ENCODE measurements at regions not wholly inside any gene's neighbourhood (a gene's known extent, or its start where the extent isn't known, plus 50 kb on each side); places are given as distances from the start of the nearest gene placed in this dataset.

DNA sequence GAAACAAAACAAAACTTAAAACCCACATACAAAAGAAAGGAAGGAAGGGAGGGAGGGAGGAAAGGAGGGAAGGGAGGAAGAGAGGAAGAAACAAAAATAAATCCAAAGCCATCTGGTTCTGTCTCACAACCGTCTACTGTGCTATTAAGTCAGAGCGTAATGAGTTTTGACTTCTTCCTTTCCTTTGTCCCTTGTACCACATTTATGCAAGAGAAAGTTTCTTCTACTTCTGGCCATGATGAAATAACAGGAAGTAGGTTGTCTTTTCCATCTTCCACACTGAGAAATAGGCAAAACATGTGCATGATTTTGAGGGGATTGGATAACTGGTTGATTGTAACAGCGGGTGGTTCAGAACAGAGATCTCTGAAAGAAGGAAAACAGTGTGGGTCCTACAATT is 121.4 kb downstream of the CTAGE1 start:
- Histone ChIP-seq H3K4me2 (ENCODE audit: low read length) (no peak overlapping the region), H3K9me3 (ENCODE audit: low read length) (no peaks in the 10 kb centered on the region), H3K27ac (ENCODE audit: low read length) (no peak overlapping the region), H3K9me2 (ENCODE audit: insufficient read depth, low read length) (no peaks in the 10 kb centered on the region), H4K20me1 (ENCODE audit: insufficient read depth) (no peaks in the 10 kb centered on the region), H3F3A (ENCODE audit: insufficient read depth, low read length, poor library complexity, severe bottlenecking) (no peaks in the 10 kb centered on the region), H3K9ac (ENCODE audit: low read length) (no peak overlapping the region), H3K27me3 (ENCODE audit: insufficient read depth, low read depth, low read length) (no peaks in the 10 kb centered on the region), H3K36me3 (ENCODE audit: insufficient read depth, low read length) (no peaks in the 10 kb centered on the region), H3K4me3 (ENCODE audit: low read length) (no peak overlapping the region), H3K79me2 (replicated peaks; ENCODE audit: insufficient read depth, low read length) (no peaks in the 10 kb centered on the region), H2AFZ (ENCODE audit: low read depth, low read length) (no peak overlapping the region)
- TF ChIP-seq RAD21 (conservative IDR thresholded peaks at IDR 0.05) (no peak), TAF1 (IDR thresholded peaks at IDR 0.05; ENCODE audit: low read depth) (no peak), SMC3 (conservative IDR thresholded peaks at IDR 0.05; ENCODE audit: poor library complexity) (no peak), POLR2AphosphoS5 (IDR thresholded peaks at IDR 0.05) (no peak), EP300 (conservative IDR thresholded peaks at IDR 0.05; ENCODE audit: poor library complexity, severe bottlenecking) (no peak), EZH2 (IDR thresholded peaks at IDR 0.05; ENCODE audit: borderline replicate concordance, insufficient read depth, low read length, poor library complexity, severe bottlenecking) (no peak), MXI1 (conservative IDR thresholded peaks at IDR 0.05; ENCODE audit: poor library complexity, severe bottlenecking) (no peak)
- TF ChIP-seq, protein P1, sequence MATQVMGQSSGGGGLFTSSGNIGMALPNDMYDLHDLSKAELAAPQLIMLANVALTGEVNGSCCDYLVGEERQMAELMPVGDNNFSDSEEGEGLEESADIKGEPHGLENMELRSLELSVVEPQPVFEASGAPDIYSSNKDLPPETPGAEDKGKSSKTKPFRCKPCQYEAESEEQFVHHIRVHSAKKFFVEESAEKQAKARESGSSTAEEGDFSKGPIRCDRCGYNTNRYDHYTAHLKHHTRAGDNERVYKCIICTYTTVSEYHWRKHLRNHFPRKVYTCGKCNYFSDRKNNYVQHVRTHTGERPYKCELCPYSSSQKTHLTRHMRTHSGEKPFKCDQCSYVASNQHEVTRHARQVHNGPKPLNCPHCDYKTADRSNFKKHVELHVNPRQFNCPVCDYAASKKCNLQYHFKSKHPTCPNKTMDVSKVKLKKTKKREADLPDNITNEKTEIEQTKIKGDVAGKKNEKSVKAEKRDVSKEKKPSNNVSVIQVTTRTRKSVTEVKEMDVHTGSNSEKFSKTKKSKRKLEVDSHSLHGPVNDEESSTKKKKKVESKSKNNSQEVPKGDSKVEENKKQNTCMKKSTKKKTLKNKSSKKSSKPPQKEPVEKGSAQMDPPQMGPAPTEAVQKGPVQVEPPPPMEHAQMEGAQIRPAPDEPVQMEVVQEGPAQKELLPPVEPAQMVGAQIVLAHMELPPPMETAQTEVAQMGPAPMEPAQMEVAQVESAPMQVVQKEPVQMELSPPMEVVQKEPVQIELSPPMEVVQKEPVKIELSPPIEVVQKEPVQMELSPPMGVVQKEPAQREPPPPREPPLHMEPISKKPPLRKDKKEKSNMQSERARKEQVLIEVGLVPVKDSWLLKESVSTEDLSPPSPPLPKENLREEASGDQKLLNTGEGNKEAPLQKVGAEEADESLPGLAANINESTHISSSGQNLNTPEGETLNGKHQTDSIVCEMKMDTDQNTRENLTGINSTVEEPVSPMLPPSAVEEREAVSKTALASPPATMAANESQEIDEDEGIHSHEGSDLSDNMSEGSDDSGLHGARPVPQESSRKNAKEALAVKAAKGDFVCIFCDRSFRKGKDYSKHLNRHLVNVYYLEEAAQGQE (IDR thresholded peaks at IDR 0.05; ENCODE audit: borderline replicate concordance), result no peak
- TF ChIP-seq, protein P2, sequence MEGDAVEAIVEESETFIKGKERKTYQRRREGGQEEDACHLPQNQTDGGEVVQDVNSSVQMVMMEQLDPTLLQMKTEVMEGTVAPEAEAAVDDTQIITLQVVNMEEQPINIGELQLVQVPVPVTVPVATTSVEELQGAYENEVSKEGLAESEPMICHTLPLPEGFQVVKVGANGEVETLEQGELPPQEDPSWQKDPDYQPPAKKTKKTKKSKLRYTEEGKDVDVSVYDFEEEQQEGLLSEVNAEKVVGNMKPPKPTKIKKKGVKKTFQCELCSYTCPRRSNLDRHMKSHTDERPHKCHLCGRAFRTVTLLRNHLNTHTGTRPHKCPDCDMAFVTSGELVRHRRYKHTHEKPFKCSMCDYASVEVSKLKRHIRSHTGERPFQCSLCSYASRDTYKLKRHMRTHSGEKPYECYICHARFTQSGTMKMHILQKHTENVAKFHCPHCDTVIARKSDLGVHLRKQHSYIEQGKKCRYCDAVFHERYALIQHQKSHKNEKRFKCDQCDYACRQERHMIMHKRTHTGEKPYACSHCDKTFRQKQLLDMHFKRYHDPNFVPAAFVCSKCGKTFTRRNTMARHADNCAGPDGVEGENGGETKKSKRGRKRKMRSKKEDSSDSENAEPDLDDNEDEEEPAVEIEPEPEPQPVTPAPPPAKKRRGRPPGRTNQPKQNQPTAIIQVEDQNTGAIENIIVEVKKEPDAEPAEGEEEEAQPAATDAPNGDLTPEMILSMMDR (IDR thresholded peaks at IDR 0.05; ENCODE audit: poor library complexity, severe bottlenecking), result no peak

DNA sequence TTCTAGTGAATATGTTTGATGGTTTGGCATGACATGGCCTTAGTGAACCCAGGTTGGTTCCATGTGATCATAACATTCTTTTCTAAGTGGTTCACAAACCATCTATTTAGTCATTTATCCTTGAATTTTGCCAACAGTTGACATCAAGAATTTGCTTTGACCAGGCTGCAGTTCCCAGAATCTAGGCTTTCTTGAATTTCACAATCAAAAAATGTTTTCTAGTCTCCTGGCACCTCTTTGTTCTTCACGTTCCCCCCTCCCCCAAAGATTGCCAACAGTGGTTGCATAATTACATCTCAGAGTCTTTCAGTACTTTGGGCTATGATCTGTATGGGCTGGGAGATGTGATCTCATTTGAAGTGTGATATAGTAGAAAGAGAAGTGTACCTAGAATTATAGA is 124.0 kb downstream of the GATA6 start:
- TF ChIP-seq, protein P2 (IDR thresholded peaks at IDR 0.05; ENCODE audit: poor library complexity, severe bottlenecking), result no peak
- TF ChIP-seq SMC3 (conservative IDR thresholded peaks at IDR 0.05; ENCODE audit: poor library complexity) (no peak), MXI1 (conservative IDR thresholded peaks at IDR 0.05; ENCODE audit: poor library complexity, severe bottlenecking) (no peak), POLR2AphosphoS5 (IDR thresholded peaks at IDR 0.05) (no peak), EZH2 (IDR thresholded peaks at IDR 0.05; ENCODE audit: borderline replicate concordance, insufficient read depth, low read length, poor library complexity, severe bottlenecking) (no peak), EP300 (conservative IDR thresholded peaks at IDR 0.05; ENCODE audit: poor library complexity, severe bottlenecking) (no peak), TAF1 (IDR thresholded peaks at IDR 0.05; ENCODE audit: low read depth) (no peak), RAD21 (conservative IDR thresholded peaks at IDR 0.05) (no peak)
- TF ChIP-seq, protein P1 (IDR thresholded peaks at IDR 0.05; ENCODE audit: borderline replicate concordance), result no peak
- no peak overlapping the region for H3K27ac ChIP-seq (ENCODE audit: low read length)
- no peak overlapping the region for H3K4me3 ChIP-seq (ENCODE audit: low read length)
- H4K20me1 ChIP-seq (ENCODE audit: insufficient read depth), result no peaks in the 10 kb centered on the region
- no peaks in the 10 kb centered on the region for H3F3A ChIP-seq (ENCODE audit: insufficient read depth, low read length, poor library complexity, severe bottlenecking)
- H3K9ac ChIP-seq (ENCODE audit: low read length), result no peak overlapping the region
- H3K9me2 ChIP-seq (ENCODE audit: insufficient read depth, low read length), result no peaks in the 10 kb centered on the region
- H2AFZ ChIP-seq (ENCODE audit: low read depth, low read length), result no peak overlapping the region
- no peaks in the 10 kb centered on the region for H3K79me2 ChIP-seq (replicated peaks; ENCODE audit: insufficient read depth, low read length)
- H3K9me3 ChIP-seq (ENCODE audit: low read length), result no peaks in the 10 kb centered on the region
- no peaks in the 10 kb centered on the region for H3K36me3 ChIP-seq (ENCODE audit: insufficient read depth, low read length)
- no peak overlapping the region for H3K4me2 ChIP-seq (ENCODE audit: low read length)
- no peaks in the 10 kb centered on the region for H3K27me3 ChIP-seq (ENCODE audit: insufficient read depth, low read depth, low read length)

Data from neural cell (in vitro differentiated cells).